ENCODE measurements at regions not wholly inside any gene's neighbourhood (a gene's known extent, or its start where the extent isn't known, plus 50 kb on each side); places are given as distances from the start of the nearest gene placed in this dataset.

DNA sequence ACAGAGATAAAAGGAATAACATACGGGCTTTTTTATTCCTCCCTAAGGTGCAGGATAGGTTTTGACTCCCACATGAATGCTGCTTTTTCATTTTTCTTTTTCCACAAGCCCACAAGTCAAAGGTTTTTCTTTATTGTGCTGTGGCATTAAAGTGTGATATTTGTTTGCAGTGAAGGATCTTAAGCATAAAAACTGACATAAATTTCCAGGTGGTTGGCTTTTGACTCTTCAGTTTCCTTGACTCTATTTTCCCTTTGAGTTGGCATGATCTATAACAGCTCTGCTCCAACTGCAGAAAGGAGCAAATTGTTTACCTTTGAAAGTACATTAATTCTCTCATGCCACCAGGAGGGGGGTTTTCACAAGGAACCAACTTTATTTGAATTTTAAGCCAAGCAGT, 326.2 kb upstream of the FAM98A start:
- H3K36me3 ChIP-seq, result no peaks in the 10 kb centered on the region
- no peak for FAIRE-seq
- no peak overlapping the region for H3K27ac ChIP-seq
- 19 to 27% methylated on average over 1 of the region's 1 CpG for WGBS, 2 donors
- no peak overlapping the region for H3K4me3 ChIP-seq
- H3K9me3 ChIP-seq, result no peaks in the 10 kb centered on the region
- intact Hi-C loops (cut with DNase I), result no loop called here
- no peaks in the 10 kb centered on the region for H3K4me1 ChIP-seq
- no peaks in the 10 kb centered on the region for H3K27me3 ChIP-seq
- DNase-seq, result no peak
- TF ChIP-seq, protein P1, sequence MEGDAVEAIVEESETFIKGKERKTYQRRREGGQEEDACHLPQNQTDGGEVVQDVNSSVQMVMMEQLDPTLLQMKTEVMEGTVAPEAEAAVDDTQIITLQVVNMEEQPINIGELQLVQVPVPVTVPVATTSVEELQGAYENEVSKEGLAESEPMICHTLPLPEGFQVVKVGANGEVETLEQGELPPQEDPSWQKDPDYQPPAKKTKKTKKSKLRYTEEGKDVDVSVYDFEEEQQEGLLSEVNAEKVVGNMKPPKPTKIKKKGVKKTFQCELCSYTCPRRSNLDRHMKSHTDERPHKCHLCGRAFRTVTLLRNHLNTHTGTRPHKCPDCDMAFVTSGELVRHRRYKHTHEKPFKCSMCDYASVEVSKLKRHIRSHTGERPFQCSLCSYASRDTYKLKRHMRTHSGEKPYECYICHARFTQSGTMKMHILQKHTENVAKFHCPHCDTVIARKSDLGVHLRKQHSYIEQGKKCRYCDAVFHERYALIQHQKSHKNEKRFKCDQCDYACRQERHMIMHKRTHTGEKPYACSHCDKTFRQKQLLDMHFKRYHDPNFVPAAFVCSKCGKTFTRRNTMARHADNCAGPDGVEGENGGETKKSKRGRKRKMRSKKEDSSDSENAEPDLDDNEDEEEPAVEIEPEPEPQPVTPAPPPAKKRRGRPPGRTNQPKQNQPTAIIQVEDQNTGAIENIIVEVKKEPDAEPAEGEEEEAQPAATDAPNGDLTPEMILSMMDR (IDR thresholded peaks at IDR 0.05), result no peak
- ATAC-seq, result no peak

DNA sequence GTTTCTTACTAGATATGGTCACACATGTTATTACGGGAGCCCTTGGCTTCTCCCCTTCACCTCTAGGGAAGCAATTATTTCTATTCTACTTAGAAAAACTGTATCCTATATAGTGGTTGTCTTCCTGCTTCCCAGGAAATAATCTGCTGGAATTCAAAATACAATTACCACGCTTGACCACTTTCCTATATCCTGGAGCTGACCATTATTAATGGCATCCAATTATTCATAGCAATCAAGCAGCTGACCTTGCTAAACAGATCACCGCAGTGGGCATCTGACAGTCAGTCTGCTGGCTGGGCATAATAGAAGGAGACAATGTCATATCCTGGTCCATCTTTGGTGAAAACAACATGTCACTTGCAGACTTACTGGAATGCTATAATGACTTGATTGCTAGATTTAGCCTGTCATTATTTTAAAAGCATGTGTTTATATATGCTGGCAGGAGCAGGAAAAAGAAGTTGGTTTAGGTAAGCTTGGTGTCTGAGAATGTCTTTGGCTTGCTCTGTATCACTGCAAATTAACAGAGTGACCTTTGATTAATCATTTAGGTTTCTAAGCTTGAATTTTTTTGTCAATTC, 325.6 kb upstream of the FAM98A start:
- 49 to 62% methylated on average over 3 of the region's 3 CpGs for WGBS, 2 donors
- TF ChIP-seq, protein P1 (IDR thresholded peaks at IDR 0.05), result no peak
- H3K4me3 ChIP-seq, result no peak overlapping the region
- no peaks in the 10 kb centered on the region for H3K36me3 ChIP-seq
- no peak for FAIRE-seq
- H3K27me3 ChIP-seq, result no peaks in the 10 kb centered on the region
- no peak overlapping the region for H3K27ac ChIP-seq
- no peak for ATAC-seq
- DNase-seq, result no peak
- intact Hi-C loops (cut with DNase I), result no loop called here
- H3K4me1 ChIP-seq, result no peaks in the 10 kb centered on the region
- H3K9me3 ChIP-seq, result no peaks in the 10 kb centered on the region

DNA sequence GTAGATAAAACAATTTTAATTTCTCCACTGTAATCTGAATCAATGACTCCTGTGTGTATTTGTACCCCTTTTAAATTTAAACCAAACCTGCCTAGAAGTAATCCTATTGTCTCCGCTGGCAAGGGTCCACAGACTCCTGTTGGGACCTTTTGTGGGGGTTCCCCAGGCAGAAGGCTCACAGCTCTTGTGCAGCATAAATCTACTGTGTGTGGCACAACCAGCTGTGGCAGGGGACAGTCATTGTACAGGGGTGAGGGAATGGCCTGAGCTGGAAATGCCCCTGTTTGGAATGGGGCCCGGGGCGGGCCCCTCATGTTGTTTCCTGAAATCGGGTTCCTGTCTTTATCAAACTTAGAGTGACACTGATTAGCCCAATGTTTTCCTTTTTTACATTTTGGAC, 318.2 kb upstream of the FAM98A start:
- Histone ChIP-seq H3K27ac (no peak overlapping the region), H3K4me3 (no peak overlapping the region), H3K36me3 (no peaks in the 10 kb centered on the region), H3K27me3 (no peaks in the 10 kb centered on the region), H3K4me1 (no peaks in the 10 kb centered on the region), H3K9me3 (no peaks in the 10 kb centered on the region)
- TF ChIP-seq, protein P1 (IDR thresholded peaks at IDR 0.05), result no peak
- intact Hi-C loops (cut with DNase I), result no loop called here
- ATAC-seq (no peak), FAIRE-seq (no peak), DNase-seq (no peak)
- WGBS, 2 donors, result 62 to 65% methylated on average over 4 of the region's 4 CpGs

DNA sequence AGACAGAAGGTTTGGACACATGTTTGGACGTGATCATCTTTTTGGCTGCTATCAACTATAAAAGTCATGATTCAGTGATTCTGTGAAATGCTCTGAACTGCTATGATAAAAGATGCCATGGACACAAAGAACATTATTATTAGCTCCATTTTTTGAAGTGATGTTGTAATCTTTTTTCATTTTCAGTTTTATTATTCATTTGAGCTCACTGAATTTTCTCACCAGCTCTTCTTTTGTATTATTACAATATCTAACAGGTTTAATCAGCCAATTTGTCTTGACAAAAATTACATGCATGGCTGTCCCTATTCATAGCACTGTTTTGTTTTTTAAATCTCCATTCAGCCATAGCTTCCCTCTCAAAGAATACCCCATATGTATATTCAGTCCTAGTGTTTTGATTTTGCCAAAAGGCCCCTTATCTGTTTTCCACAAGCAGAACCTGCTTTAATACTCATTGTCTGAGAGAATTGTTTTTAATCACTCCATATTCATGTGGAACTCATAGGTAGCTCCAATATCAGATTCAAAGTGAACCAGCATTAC, 314.0 kb upstream of the FAM98A start:
- Histone ChIP-seq H3K4me3 (no peak overlapping the region), H3K36me3 (no peaks in the 10 kb centered on the region), H3K27me3 (no peaks in the 10 kb centered on the region), H3K27ac (no peak overlapping the region), H3K9me3 (no peaks in the 10 kb centered on the region), H3K4me1 (no peaks in the 10 kb centered on the region)
- DNase-seq (no peak), FAIRE-seq (no peak), ATAC-seq (no peak)
- 53 to 54% methylated on average over 1 of the region's 1 CpG for WGBS, 2 donors
- intact Hi-C loops (cut with DNase I), result no loop called here
- TF ChIP-seq, protein P1 (IDR thresholded peaks at IDR 0.05), result no peak

DNA sequence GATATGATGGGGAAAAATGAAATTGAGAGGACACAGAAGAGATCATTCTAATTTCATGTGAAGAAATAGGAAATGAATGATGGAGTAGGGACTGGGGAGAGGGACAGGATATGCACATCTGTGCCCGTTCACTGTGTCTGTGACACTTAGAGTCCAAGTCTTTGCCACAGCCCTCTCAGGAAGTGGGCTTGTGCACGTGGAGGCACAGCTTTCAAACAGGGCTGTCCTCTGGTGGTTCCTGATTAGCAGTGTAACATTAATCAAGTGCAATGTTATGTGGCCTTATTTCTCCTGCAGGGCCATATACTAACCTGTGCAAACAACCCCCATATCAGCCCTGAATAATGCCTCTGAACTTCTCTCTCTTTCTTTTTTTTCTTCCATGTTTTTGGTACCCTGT, 312.2 kb upstream of the FAM98A start:
- TF ChIP-seq, protein P1 (IDR thresholded peaks at IDR 0.05), result no peak
- no peak overlapping the region for H3K4me3 ChIP-seq
- H3K36me3 ChIP-seq, result no peaks in the 10 kb centered on the region
- no peaks in the 10 kb centered on the region for H3K27me3 ChIP-seq
- 41 to 62% methylated on average over 2 of the region's 2 CpGs for WGBS, 2 donors
- FAIRE-seq (no peak), ATAC-seq (no peak), DNase-seq (no peak)
- H3K4me1 ChIP-seq, result no peaks in the 10 kb centered on the region
- H3K27ac ChIP-seq, result no peak overlapping the region
- intact Hi-C loops (cut with DNase I), result no loop called here
- no peaks in the 10 kb centered on the region for H3K9me3 ChIP-seq
